NCI-H345 treated with DMSO at 0.1 percent for 48 hours (cell line): ENCODE measurements at regions not wholly inside any gene's neighbourhood (a gene's known extent, or its start where the extent isn't known, plus 50 kb on each side); places are given as distances from the start of the nearest gene placed in this dataset.
"Not testable (repeated sequence)": the region's sequence is repeated elsewhere in the genome, so short reads cannot be mapped to it uniquely, and the experiment has no call there.

Source experiments
- DNase-seq: peaks from one replicate; lab custom pipeline; 2025; ENCODE audit not compliant: unreplicated experiment; lab: John Stamatoyannopoulos, UW

DNA sequence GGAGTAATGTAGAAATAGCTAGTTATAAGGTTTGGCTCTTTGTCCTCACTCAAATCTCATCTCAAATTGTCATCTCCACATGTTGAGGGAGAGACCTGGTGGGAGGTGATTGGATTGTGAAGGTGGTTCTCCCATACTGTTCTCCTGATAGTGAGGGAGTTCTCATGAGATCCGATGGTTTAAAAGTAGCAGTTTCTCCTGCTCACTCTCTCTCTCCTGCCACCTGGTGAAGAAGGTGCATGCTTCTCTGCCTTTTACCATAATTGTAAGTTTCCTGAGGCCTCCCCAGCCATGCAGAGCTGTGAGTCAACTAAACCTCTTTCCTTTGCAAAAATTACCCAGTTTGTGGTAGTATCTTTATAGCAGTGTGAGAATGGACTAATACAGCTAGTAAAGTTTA lies 849.4 kb downstream of the DACH1 start:
- no peak for DNase-seq

DNA sequence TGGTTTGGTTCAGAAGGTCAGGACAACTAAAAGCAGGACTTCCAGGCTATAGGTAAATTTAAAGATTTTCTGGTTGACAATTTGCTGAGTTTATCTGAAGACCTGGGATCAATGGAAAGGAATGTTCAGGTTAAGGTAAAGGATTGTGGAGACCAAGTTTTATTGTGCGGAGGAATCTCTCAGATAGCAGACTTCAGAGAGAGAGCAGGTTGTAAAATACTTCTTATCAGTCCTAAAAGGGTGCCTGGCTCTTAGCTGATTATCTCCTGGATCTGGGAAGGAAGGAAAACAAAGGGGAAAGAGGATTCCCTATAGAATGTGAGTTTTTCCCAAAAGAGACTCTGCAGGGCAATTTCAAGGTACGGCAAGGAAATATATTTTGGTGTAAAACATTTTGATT lies 851.5 kb downstream of the DACH1 start:
- DNase-seq = no peak

DNA sequence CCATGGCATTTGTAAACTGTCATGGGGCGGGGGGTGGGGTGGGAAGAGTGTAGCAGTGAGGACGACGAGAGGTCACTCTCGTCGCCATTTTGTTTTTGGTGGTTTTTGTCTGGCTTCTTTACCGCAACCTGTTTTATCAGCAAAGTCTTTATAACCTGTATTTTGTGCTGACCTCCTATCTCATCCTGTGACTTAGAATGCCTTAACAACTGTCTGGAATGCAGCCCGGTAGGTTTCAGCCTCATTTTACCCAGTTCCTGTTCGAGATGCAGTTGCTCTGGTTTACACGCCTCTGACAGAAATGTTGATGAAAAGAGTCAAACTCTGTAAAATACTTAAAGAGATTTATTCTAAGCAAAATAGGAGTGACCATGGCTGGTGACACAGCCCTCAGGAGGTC lies 852.0 kb downstream of the DACH1 start:
- DNase-seq = no peak

DNA sequence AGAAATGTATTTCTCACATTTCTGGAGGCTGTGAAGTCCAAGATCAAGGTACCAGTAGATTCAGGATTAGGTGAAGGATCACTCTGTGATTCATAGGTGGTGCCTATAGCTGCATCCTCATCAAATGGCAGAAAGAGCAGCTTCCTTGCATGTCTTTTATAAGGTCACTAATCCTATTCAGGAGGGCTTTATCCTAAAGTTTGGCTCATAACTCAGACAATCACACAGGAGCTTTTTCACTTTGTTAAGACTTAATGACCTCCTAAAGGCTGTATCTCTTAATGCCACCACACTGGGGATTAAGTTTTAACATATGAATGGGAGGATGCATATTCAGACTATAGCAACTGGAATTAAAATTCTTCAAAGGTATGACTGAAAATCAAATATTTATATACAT lies 861.1 kb downstream of the DACH1 start:
- DNase-seq = no peak

DNA sequence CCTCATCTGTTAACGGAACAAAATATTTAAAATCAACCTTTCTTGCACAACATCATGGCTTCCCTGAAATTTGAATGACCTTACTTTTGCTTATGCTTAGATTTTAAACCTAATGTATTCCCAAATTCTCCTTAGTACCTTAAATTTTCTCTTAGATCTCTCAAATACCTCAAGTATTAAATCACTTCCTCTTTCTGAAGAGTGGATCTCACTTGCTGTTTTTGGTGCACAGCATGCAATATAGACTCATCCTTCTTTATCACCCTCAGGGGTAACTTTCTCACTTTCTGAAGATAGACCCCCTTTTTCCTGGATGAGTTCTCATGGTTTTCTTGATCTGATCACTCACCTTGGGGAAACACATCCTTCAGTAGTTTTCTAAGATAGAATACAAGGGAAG lies 871.7 kb downstream of the DACH1 start:
- DNase-seq = no peak

DNA sequence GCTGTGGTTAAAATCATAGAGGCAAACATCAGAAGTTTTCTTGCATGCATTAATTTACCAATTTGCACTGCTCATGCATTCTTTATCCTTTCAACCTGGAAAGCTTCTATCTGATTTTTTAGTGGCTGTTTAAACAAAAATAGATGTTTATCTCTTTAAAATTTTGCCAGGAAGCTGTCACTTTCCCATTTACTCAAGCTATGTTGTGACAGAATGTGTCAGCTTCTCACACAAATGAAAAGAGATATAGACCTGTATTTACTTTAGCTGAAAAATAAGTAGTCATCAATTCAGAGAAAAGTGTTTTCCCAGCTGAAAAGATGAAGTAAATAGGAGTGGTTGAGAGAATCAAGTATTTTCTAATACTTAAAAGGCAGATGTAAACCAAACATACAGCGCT lies 872.8 kb downstream of the DACH1 start:
- DNase-seq = no peak

DNA sequence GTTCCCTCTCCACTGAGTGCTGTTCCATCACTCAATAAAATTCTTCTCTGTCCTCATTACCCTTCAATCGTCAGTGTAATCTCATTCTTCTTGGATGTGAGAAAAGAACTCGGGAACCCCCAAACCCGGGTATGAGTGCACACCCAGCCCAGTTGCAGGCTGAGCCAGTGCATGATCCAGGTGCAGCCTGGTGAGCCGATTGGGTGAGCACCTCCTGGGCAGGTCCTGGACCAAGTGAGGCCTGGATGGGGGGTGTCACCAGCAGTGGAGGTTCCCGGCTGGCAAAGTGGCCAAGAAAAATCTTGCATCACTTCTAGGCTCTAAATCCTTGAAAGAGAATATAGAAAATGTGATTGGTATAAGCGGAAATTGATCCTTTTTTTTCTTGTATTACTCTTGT lies 878.8 kb upstream of the KLHL1 start:
- no peak for DNase-seq

DNA sequence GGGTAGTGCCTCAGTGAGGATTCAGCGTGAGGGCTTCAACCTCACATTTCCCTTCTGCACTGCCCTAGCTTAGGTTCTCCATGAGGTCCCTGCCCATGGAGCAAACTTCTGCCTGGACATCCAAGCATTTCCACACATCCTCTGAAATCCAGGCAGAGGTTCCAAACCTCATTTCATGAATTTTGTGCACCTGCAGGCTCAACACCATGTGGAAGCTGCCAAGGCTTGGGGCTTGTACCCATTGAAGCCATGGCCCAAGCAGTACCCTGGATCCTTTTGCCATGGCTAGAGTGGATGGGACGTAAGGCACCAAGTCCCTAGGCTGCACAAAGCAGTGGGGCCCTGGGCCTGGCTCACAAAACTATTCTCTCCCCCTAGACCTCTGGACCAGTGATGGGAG lies 877.1 kb upstream of the KLHL1 start:
- DNase-seq = no peak

DNA sequence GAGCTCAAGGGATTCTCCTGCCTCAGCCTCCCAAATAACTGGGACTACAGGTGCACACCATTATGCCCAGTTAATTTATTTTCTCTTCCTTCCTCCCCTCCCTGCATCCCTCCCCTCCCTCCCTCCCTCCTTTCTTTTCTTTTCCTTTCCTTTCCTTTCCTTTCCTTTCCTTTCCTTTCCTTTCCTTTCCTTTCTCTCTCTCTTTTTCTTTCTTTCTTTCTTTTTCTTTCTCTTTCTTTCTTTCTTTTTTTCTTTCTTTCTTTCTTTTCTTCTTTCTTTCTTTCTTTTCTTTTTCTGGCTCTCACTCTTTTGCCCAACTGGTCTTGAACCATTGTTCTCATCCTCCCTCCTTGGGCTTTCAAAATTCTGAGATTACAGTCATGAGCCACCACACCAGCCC lies 873.0 kb upstream of the KLHL1 start:
- DNase-seq = not testable (repeated sequence)

DNA sequence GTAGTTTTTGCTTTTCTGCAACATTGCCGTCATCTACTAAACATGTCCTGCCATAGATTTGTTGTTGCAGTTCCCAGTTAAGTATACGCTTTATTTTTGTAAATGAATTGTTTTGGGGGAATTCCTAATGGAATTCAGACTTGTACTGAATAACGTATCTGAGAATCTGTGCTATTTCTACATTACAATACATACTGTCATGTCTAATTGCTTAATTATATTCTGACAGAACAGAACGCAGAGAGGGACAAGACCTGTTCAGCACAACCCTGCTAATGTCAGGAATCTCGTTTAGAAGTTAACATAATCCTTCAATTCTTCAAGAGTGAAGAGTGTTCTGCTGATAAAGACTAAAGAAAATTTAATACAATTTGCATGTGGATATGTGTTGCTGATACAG lies 861.1 kb upstream of the KLHL1 start:
- DNase-seq = no peak

DNA sequence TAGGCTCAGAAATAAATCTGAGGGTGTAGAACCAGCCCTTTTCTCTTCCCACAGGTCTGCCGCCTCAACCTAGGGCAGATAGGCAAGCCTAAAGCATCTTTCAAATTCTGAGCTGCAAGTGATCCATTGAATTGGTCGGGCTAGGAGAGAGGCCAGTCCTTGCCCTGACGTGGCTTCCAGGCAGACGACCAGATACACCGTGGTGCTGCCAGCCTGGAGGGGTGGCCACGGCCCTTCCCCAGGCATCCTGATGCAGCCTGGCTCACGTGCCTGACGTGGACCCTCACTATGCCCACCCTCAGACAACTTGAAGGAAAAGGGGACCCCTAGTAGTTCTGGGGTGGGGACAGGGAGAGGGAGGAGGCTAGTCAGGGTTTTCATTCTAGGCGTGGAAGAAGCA lies 859.3 kb upstream of the KLHL1 start:
- no peak for DNase-seq

DNA sequence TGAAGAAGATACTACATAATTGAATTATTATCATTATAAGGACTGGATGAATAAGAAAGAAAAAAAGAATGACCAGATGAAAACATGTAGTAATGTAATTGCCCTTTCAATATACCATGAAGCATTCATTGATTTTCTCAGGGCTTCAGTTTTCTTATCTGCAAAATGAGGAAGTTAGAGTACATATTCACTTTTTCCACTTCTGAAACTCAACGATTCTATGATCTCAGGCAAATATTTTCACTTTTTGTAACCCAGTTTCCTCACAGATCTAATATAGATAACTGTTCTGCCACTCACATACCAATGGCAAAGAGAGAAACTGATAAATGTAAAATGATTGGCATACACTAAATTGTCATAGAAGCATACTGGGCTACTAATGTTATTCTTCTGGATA lies 856.6 kb upstream of the KLHL1 start:
- no peak for DNase-seq

DNA sequence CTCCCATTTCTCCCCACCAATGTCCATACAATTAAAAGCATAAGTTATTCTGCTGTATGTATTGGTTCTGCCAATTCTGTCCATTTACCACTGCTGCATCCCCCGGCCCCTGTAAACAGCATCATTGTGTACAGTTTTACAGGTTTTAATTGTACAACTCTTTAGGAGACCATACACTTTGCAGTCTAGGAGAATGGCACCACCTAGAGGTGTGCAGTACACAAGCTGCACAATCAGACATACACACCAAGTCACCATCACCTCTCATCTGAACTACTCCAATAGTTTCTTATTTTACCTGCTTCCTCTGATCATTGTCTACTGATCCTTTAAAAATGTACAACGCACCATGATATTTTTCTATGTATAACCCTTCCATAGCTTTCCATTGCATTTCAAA lies 855.9 kb upstream of the KLHL1 start:
- DNase-seq = no peak

DNA sequence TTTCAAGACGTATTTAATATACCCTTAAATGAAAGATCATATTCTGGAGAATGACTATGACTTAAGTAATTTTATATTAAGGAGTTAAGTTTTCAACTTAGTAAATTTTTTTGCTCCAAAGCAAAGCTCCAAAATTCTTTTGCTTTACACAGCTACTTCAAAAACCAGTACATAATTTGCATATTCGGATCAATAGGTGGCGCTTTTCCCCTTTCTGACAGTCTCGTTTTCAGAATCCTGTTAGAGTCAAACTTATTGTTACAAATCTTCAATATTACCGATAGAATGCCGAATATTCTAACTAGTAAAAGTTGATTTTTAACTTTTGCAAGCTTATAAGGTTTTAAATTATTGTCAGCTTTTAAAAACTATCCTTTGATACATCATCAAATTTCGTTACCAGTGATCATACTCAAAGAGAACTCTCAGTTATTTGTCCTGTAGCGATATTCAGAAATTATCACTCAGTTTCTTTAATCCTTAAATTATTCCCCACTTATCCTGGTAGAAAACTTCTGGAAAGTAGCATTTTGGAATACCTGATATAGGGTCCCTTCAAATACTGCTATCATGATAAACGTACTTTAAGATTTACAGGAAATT lies 852.7 kb upstream of the KLHL1 start:
- peak; percentile 19 for DNase-seq

DNA sequence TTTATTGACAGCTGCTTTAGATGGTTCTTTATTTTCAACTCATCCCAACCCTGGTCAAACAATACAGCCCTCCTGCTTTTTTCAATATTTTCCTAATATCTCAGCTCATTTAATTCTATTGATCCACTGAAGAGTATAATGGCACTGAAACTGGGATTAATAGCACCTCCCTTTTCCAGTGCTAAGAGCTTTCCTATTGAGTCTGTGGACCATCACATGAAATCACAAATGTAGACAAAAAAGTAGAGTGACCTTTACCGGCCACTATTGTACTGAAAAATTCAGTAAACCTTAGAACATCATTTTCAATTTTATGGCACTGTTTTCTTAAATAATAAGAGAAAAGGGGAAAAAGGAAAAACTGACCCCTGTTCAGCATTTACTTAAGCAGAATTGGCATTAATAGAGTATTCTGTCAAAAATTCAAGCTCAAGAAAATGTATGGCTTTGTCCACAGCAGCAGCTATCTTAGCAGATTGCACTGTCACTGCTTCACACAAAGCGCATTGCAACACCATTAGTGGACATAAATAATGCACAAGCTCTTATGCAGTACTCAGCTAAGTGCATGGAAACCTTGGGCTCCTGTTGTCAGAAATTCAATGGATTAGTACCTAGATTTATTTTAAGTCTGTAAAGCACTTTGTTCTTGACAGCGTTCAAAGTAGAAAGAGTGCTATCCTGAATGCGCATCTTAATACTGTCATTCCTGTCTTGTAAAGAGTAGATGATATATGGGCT lies 851.0 kb upstream of the KLHL1 start:
- DNase-seq = no peak

DNA sequence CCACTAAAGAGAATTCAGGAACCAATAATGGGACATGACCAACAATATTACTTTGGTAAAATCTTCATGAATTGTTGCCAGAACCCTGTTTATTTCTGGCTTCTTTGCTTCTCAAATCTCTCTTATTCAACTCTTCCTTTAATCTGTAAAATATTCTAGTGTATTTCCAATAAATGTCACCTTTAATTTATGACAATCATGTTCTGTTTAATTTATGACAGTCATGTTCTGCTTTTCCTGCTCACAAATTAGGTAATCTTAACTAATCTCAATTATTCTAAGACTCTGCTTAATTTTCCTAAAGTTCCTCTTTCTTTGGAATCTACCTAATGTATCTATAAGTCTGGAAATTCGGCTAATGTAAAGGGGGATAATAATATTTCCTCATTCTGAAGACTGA lies 847.6 kb upstream of the KLHL1 start:
- no peak for DNase-seq

DNA sequence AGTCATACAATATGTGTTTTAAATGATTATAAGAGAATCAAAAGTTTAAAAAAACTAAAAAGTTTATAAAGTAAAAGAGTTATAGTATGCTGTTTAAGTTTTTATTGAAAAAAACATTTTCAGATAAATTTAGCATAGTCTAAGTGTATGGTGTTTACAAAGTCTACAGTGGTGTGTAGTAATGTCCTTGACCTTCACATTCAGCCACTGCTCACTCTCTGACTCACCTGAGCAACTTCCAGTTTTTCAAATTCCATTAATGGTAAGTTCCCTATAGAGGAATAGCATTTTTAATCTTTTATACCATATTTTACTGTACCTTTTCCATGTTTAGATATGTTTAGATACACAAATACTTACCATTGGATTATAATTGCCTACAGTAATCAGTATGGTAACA lies 842.4 kb upstream of the KLHL1 start:
- DNase-seq = no peak

DNA sequence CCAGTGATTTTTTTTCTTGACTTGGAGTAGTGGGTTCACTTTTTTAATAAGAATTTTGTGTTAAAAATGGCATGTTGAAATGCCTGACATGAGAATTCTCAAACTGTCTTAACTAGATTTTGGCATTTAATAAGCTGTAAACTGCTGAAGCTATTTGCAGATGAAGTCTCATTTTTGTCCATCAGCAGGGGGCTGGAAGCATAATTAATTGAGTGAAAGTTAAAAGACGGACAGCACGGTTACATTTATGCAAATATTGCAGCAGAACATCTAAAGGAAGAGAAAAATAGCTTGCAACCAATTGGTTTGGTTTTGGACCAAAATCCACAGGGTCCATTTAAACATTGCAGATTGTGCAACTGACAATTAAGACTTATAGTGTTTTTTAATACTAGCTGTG lies 837.3 kb upstream of the KLHL1 start:
- DNase-seq = no peak

DNA sequence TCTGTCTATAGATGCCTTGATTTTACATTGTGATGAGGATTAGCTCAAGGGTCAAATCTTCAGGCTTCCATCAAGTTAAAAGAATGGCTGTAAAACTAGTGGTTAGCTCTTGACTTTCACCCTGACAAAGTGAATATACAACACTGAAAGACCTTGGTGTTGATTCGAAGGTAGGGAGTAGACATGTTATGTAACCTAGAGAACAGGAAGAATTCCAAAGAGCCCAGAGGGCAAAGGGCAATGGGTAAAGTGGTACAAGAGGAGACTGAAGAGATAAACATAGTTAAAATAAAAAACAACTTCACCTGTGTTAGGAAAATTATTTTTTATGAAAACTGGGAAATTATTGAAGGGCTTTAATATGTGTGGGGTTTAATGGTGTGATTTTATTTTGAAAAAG lies 833.2 kb upstream of the KLHL1 start:
- no peak for DNase-seq

DNA sequence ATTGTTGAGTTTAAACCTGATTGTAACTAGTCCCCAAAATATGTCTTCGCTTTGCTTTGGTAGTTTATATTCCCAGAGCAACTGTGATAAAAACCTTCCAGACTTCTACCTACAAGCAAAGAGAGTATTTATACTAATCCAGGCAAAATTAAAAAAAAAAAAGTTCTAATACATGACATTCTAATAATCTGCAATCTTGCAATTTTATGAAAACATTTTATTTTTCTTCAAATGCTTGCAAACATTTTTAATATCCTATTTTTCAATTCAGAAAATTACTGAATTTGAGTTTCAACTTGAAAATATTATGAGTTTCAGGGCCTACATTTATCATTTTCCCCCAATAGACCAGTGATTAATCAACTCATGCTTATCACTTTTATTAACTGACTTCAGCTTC lies 830.2 kb upstream of the KLHL1 start:
- DNase-seq = no peak

DNA sequence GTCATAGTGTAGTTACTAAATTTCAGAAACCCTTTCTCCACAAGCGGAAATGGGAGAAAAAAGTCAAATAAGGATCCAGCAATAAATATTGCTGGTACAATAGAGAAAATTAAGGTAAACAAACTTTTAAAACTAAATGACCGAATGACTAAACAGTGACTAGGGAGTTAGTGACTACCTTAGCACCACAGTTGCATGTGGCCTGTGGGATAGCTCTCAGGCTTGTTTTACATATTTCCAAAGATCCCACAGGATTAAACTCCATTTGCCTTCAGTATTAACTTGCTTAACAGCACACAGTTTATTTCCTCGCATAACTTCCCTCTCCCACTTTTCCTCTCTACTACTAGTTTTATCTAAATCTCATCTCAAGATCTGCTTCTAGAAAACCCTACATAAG lies 824.3 kb upstream of the KLHL1 start:
- DNase-seq = no peak

DNA sequence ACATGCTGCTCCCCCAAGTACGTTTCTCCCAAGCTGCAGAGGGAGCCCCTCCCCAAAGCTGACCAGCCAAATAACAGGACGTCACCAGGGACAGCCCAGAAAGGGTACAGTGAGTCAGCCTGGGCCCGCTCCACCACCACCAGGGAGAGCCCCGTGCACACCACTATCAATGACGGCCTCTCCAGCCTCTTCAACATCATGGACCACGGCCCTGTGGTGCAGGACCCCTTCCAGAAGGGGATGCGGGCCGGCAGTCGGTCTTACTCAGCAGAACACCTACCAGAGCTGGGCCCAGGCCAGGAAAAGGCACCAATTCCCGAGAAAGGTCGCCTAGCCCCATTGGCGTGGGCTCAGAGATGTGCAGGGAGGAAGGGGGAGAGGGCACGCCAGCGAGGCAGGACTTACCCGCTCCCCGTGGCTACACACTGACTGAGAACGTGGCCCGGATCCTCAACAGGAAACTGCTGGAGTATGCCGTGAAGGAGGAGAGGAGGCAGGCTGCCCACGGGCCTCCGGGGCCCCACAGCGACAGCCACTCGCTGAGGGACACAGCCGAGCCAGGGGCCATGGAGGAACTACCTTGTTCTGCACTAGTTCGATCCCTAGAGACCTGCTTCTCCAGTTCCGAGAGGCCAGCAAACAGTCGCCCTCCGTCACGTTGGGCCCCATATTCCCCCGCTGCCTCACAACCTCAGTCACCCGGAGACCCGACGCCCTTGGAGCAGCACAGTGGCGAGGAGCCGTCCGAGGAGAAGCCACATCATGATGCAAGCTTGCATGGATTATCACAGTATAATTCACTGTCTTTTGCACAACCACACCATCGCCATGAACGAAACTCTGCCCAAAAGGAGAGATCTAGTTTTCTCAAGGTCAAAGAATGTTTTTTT lies 815.9 kb upstream of the KLHL1 start:
- DNase-seq = no peak
